Right cardiac atrium (tissue), 5 donors: ENCODE measurements at regions not wholly inside any gene's neighbourhood (a gene's known extent, or its start where the extent isn't known, plus 50 kb on each side); places are given as distances from the start of the nearest gene placed in this dataset.
"Not testable (repeated sequence)": the region's sequence is repeated elsewhere in the genome, so short reads cannot be mapped to it uniquely, and the experiment has no call there.

Source experiments
- ATAC-seq, 2 donors: fragments of 200-7000 bp; cut with Tn5 transposase; one replicate each; pipeline versions ENCODE4 v1.8.0 to v1.9.1; 2020; ENCODE audit warnings: moderate library complexity in 2 of 2, mild to moderate bottlenecking in 1 of 2
- DNase-seq, 3 donors: peaks; one replicate each; pipeline ENCODE4 v3.0.0-alpha.2; 2020
- H3K27ac ChIP-seq: one replicate; pipeline ENCODE4 v1.5.1; 2013; ENCODE audit warnings: mild to moderate bottlenecking, low read length, control low read depth, moderate library complexity
- H3K27me3 ChIP-seq: one replicate; pipeline ENCODE4 v1.6.1; 2013; ENCODE audit not compliant: control insufficient read depth, insufficient read depth
- H3K4me1 ChIP-seq: one replicate; pipeline ENCODE4 v1.6.1; 2013; ENCODE audit warnings: low read length; ENCODE audit not compliant: control insufficient read depth, insufficient read depth
- H3K4me3 ChIP-seq: one replicate; pipeline ENCODE4 v1.5.1; 2013; ENCODE audit warnings: low read length, control low read depth
- H3K9me3 ChIP-seq: one replicate; pipeline ENCODE4 v1.6.1; 2013; ENCODE audit warnings: low read length; ENCODE audit not compliant: control insufficient read depth
- WGBS: extraction: QIAGEN DNeasy Blood & Tissue Kit; methylation state at CpG from one replicate; pipeline ENCODE4 v1.1.7; 2013; 5-methylcytosine and 5-hydroxymethylcytosine counted together
- intact Hi-C, 4 donors: fragments of 100-400 bp; cut with DNase I; formaldehyde crosslinking; loops; one replicate each; pipeline versions ENCODE4 v1.11.0 to v1.14.0; 2022 to 2023
- donor health status: healthy with polysubstance abuse.
- donor health status: DM: no; HTN: yes; CAD: no.
- donor health status: DM: no; HTN: no; CAD: no.
- donor health status: DM: no; HTN: yes; CAD: no; lungs with severe emphysema.
- donor health status: DM: yes; HTN: yes; CAD: no.

- H3K27me3 ChIP-seq: no peaks in the 10 kb centered on the region
- DNase-seq (no peak), ATAC-seq (no peak)
- no peak overlapping the region for H3K4me3 ChIP-seq
- WGBS: 74% methylated on average over 3 of the region's 3 CpGs
- H3K9me3 ChIP-seq: peaks cover 2% of the 10 kb centered on the region
- H3K27ac ChIP-seq: no peak overlapping the region
- H3K4me1 ChIP-seq: no peaks in the 10 kb centered on the region
- intact Hi-C loops: loop anchor here in 1 of 4 donors (10.0 kb wide), 1 partner anchor 793 kb away; no protein-coding TSS in a partner anchor
Observed at GRCh38 chr3:168951884-168952283, 711.6 kb downstream of the MECOM start.

- no peak for ATAC-seq
- intact Hi-C loops: loop anchor here in 1 of 4 donors (10.0 kb wide), 1 partner anchor 793 kb away; no protein-coding TSS in a partner anchor
- Histone ChIP-seq H3K4me1 (no peaks in the 10 kb centered on the region), H3K9me3 (peaks cover 2% of the 10 kb centered on the region), H3K4me3 (no peak overlapping the region), H3K27ac (no peak overlapping the region), H3K27me3 (no peaks in the 10 kb centered on the region)
- no peak for DNase-seq
- WGBS: 82% methylated on average over 4 of the region's 4 CpGs
Observed at GRCh38 chr3:168951368-168951767, 712.1 kb downstream of the MECOM start.

- H3K9me3 ChIP-seq: peaks cover 2% of the 10 kb centered on the region
- ATAC-seq (no peak), DNase-seq (no peak)
- no peaks in the 10 kb centered on the region for H3K4me1 ChIP-seq
- intact Hi-C loops: loop anchor here in 1 of 4 donors (10.0 kb wide), 1 partner anchor 794 kb away; no protein-coding TSS in a partner anchor
- no peak overlapping the region for H3K4me3 ChIP-seq
- H3K27ac ChIP-seq: no peak overlapping the region
- no peaks in the 10 kb centered on the region for H3K27me3 ChIP-seq
- 50% methylated on average over 1 of the region's 1 CpG for WGBS
Observed at GRCh38 chr3:168950622-168951021, 712.9 kb downstream of the MECOM start.

- H3K4me1 ChIP-seq: no peaks in the 10 kb centered on the region
- ATAC-seq: no peak
- intact Hi-C loops: no loop called here
- DNase-seq: no peak
- no peak overlapping the region for H3K4me3 ChIP-seq
- no peaks in the 10 kb centered on the region for H3K9me3 ChIP-seq
- WGBS: 70% methylated on average over 1 of the region's 1 CpG
- no peaks in the 10 kb centered on the region for H3K27me3 ChIP-seq
- H3K27ac ChIP-seq: no peak overlapping the region
Observed at GRCh38 chr3:168939651-168940238, 723.8 kb downstream of the MECOM start.

- H3K4me3 ChIP-seq: no peak overlapping the region
- WGBS: 86% methylated on average over 5 of the region's 5 CpGs
- ATAC-seq: no peak
- no peaks in the 10 kb centered on the region for H3K9me3 ChIP-seq
- intact Hi-C loops: no loop called here
- no peak overlapping the region for H3K27ac ChIP-seq
- H3K4me1 ChIP-seq: no peaks in the 10 kb centered on the region
- no peak for DNase-seq
- H3K27me3 ChIP-seq: no peaks in the 10 kb centered on the region
Observed at GRCh38 chr3:168933614-168934013, 729.9 kb downstream of the MECOM start.

- H3K9me3 ChIP-seq, H3K4me1 ChIP-seq, ATAC-seq, H3K27ac ChIP-seq, intact Hi-C loops, H3K27me3 ChIP-seq, H3K4me3 ChIP-seq, DNase-seq: not testable (repeated sequence)
- 85% methylated on average over 3 of the region's 3 CpGs for WGBS
Observed at GRCh38 chr3:168929997-168930396, 733.5 kb downstream of the MECOM start.

GRCh38 chr3:168926426-168926825 is 737.1 kb downstream of the MECOM start:
- intact Hi-C loops: no loop called here
- 64% methylated on average over 1 of the region's 1 CpG for WGBS
- Histone ChIP-seq H3K27me3 (no peaks in the 10 kb centered on the region), H3K27ac (no peak overlapping the region), H3K4me3 (no peak overlapping the region), H3K4me1 (no peaks in the 10 kb centered on the region), H3K9me3 (no peaks in the 10 kb centered on the region)
- DNase-seq (no peak), ATAC-seq (no peak)

- 84% methylated on average over 1 of the region's 1 CpG for WGBS
- Histone ChIP-seq H3K27ac (no peak overlapping the region), H3K4me3 (no peak overlapping the region), H3K9me3 (no peaks in the 10 kb centered on the region), H3K27me3 (no peaks in the 10 kb centered on the region), H3K4me1 (no peaks in the 10 kb centered on the region)
- no peak for ATAC-seq
- no peak for DNase-seq
- intact Hi-C loops: no loop called here
Observed at GRCh38 chr3:168925568-168925967, 737.9 kb downstream of the MECOM start.

- ATAC-seq: no peak
- intact Hi-C loops: no loop called here
Observed at GRCh38 chr3:168914662-168915061, 748.9 kb downstream of the MECOM start.

GRCh38 chr3:168909260-168909659 is 754.3 kb downstream of the MECOM start:
- Histone ChIP-seq H3K9me3 (no peaks in the 10 kb centered on the region), H3K4me1 (no peaks in the 10 kb centered on the region), H3K27ac (no peak overlapping the region), H3K27me3 (no peaks in the 10 kb centered on the region), H3K4me3 (no peak overlapping the region)
- ATAC-seq (no peak), DNase-seq (no peak)
- intact Hi-C loops: no loop called here
- WGBS: 76% methylated on average over 1 of the region's 1 CpG

More at GRCh38 chr3:168914662-168915061, 748.9 kb downstream of the MECOM start:
- 62% methylated on average over 1 of the region's 1 CpG for WGBS
- no peak for DNase-seq
- Histone ChIP-seq H3K27me3 (no peaks in the 10 kb centered on the region), H3K27ac (no peak overlapping the region), H3K4me1 (no peaks in the 10 kb centered on the region), H3K9me3 (no peaks in the 10 kb centered on the region), H3K4me3 (no peak overlapping the region)

- Histone ChIP-seq H3K4me3 (no peak overlapping the region), H3K4me1 (no peaks in the 10 kb centered on the region), H3K9me3 (peaks cover 2% of the 10 kb centered on the region), H3K27me3 (no peaks in the 10 kb centered on the region), H3K27ac (no peak overlapping the region)
- intact Hi-C loops: no loop called here
- ATAC-seq (no peak), DNase-seq (no peak)
- 95% methylated on average over 1 of the region's 1 CpG for WGBS
Observed at GRCh38 chr3:168895419-168895818, 768.1 kb downstream of the MECOM start.

GRCh38 chr3:168894214-168894613 is 769.3 kb downstream of the MECOM start:
- H3K4me3 ChIP-seq: no peak overlapping the region
- no peaks in the 10 kb centered on the region for H3K27me3 ChIP-seq
- WGBS: 94% methylated on average over 2 of the region's 2 CpGs
- H3K9me3 ChIP-seq: peaks cover 2% of the 10 kb centered on the region
- no peaks in the 10 kb centered on the region for H3K4me1 ChIP-seq
- no peak for DNase-seq
- intact Hi-C loops: no loop called here
- H3K27ac ChIP-seq: no peak overlapping the region
- no peak for ATAC-seq
